ENCODE measurements at regions not wholly inside any gene's neighbourhood (a gene's known extent, or its start where the extent isn't known, plus 50 kb on each side); places are given as distances from the start of the nearest gene placed in this dataset.

GRCh38 chr12:93134893-93135285, 205.8 kb upstream of the EEA1 start:
- Histone ChIP-seq H3K27ac (ENCODE audit: low read depth, low read length, poor library complexity, severe bottlenecking) (no peak overlapping the region), H3K79me2 (ENCODE audit: insufficient read depth, low read length) (no peaks in the 10 kb centered on the region), H3K36me3 (ENCODE audit: insufficient read depth, low read length) (no peaks in the 10 kb centered on the region), H3F3A (ENCODE audit: insufficient read depth, low read length) (no peaks in the 10 kb centered on the region), H3K27me3 (ENCODE audit: insufficient read depth, low read length) (no peaks in the 10 kb centered on the region), H2AFZ (ENCODE audit: low read length) (no peak overlapping the region), H3K4me2 (ENCODE audit: low read length) (no peak overlapping the region), H3K4me1 (ENCODE audit: insufficient read depth, low read length, severe bottlenecking) (no peaks in the 10 kb centered on the region), H3K9ac (ENCODE audit: low read length) (no peak overlapping the region), H4K20me1 (ENCODE audit: insufficient read depth, low read length) (no peaks in the 10 kb centered on the region), H3K9me3 (ENCODE audit: low read length) (no peaks in the 10 kb centered on the region), H3K4me3 (ENCODE audit: low read depth, low read length, poor library complexity, severe bottlenecking) (no peak overlapping the region), H3K9me2 (ENCODE audit: low read depth, low read length) (no peaks in the 10 kb centered on the region)
- no peak for TF ChIP-seq EZH2 (IDR thresholded peaks at IDR 0.05; ENCODE audit: borderline replicate concordance, low read length)

- no peak overlapping the region for H2AFZ ChIP-seq (ENCODE audit: low read length)
- no peaks in the 10 kb centered on the region for H3K79me2 ChIP-seq (ENCODE audit: insufficient read depth, low read length)
- no peaks in the 10 kb centered on the region for H3K36me3 ChIP-seq (ENCODE audit: insufficient read depth, low read length)
- H3K9me2 ChIP-seq (ENCODE audit: low read depth, low read length) = no peaks in the 10 kb centered on the region
- H3F3A ChIP-seq (ENCODE audit: insufficient read depth, low read length) = no peaks in the 10 kb centered on the region
- no peaks in the 10 kb centered on the region for H3K4me1 ChIP-seq (ENCODE audit: insufficient read depth, low read length, severe bottlenecking)
- H3K4me3 ChIP-seq (ENCODE audit: low read depth, low read length, poor library complexity, severe bottlenecking) = no peak overlapping the region
- H3K9ac ChIP-seq (ENCODE audit: low read length) = no peak overlapping the region
- H3K4me2 ChIP-seq (ENCODE audit: low read length) = no peak overlapping the region
- H4K20me1 ChIP-seq (ENCODE audit: insufficient read depth, low read length) = no peaks in the 10 kb centered on the region
- no peak for TF ChIP-seq EZH2 (IDR thresholded peaks at IDR 0.05; ENCODE audit: borderline replicate concordance, low read length)
- no peak overlapping the region for H3K27ac ChIP-seq (ENCODE audit: low read depth, low read length, poor library complexity, severe bottlenecking)
- no peaks in the 10 kb centered on the region for H3K27me3 ChIP-seq (ENCODE audit: insufficient read depth, low read length)
- no peaks in the 10 kb centered on the region for H3K9me3 ChIP-seq (ENCODE audit: low read length)
Observed at GRCh38 chr12:93135286-93136239, 206.5 kb upstream of the EEA1 start.

- no peaks in the 10 kb centered on the region for H3K4me1 ChIP-seq (ENCODE audit: insufficient read depth, low read length, severe bottlenecking)
- H3K4me2 ChIP-seq (ENCODE audit: low read length) = no peak overlapping the region
- H2AFZ ChIP-seq (ENCODE audit: low read length) = no peak overlapping the region
- H3F3A ChIP-seq (ENCODE audit: insufficient read depth, low read length) = no peaks in the 10 kb centered on the region
- H3K27me3 ChIP-seq (ENCODE audit: insufficient read depth, low read length) = no peaks in the 10 kb centered on the region
- H3K27ac ChIP-seq (ENCODE audit: low read depth, low read length, poor library complexity, severe bottlenecking) = no peak overlapping the region
- no peak overlapping the region for H3K9ac ChIP-seq (ENCODE audit: low read length)
- H3K4me3 ChIP-seq (ENCODE audit: low read depth, low read length, poor library complexity, severe bottlenecking) = no peak overlapping the region
- TF ChIP-seq EZH2 (IDR thresholded peaks at IDR 0.05; ENCODE audit: borderline replicate concordance, low read length) (no peak), CTCF (IDR thresholded peaks at IDR 0.05; ENCODE audit: low read length) (no peak)
- H3K9me2 ChIP-seq (ENCODE audit: low read depth, low read length) = no peaks in the 10 kb centered on the region
- H3K9me3 ChIP-seq (ENCODE audit: low read length) = no peaks in the 10 kb centered on the region
- no peaks in the 10 kb centered on the region for H4K20me1 ChIP-seq (ENCODE audit: insufficient read depth, low read length)
- H3K36me3 ChIP-seq (ENCODE audit: insufficient read depth, low read length) = no peaks in the 10 kb centered on the region
- H3K79me2 ChIP-seq (ENCODE audit: insufficient read depth, low read length) = no peaks in the 10 kb centered on the region
Observed at GRCh38 chr12:93136253-93137055, 207.4 kb upstream of the EEA1 start.
